IPS DF 6.9 (cell line): ENCODE measurements at regions not wholly inside any gene's neighbourhood (a gene's known extent, or its start where the extent isn't known, plus 50 kb on each side); places are given as distances from the start of the nearest gene placed in this dataset.
"Not testable (repeated sequence)": the region's sequence is repeated elsewhere in the genome, so short reads cannot be mapped to it uniquely, and the experiment has no call there.

Experiments
- DNase-seq: peaks from one replicate; pipeline ENCODE4 v3.0.0-alpha.2; 2013; ENCODE audit warnings: low read depth, low spot score
- H3K27ac ChIP-seq: one replicate; pipeline ENCODE4 v1.5.1; 2013; ENCODE audit warnings: low read length, control low read depth
- H3K27me3 ChIP-seq: 2 replicates; pipeline ENCODE4 v1.6.1; 2013; ENCODE audit warnings: mild to moderate bottlenecking, low read length; ENCODE audit not compliant: control insufficient read depth, insufficient read depth
- H3K36me3 ChIP-seq: 2 replicates; pipeline ENCODE4 v1.6.1; 2013; ENCODE audit warnings: low read length; ENCODE audit not compliant: control insufficient read depth, insufficient read depth
- H3K4me1 ChIP-seq: 2 replicates; pipeline ENCODE4 v1.6.1; 2013; ENCODE audit warnings: low read length; ENCODE audit not compliant: control insufficient read depth, insufficient read depth
- H3K4me3 ChIP-seq: 2 replicates; pipeline ENCODE4 v1.5.1; 2013; ENCODE audit warnings: mild to moderate bottlenecking, low read length
- H3K9me3 ChIP-seq: 2 replicates; pipeline ENCODE4 v1.6.1; 2013; ENCODE audit warnings: low read length, inconsistent platforms; ENCODE audit not compliant: control insufficient read depth, insufficient read depth
- WGBS: extraction: QIAGEN DNeasy Blood & Tissue Kit; methylation state at CpG from one replicate; pipeline ENCODE4 v1.1.7; 2013; ENCODE audit warnings: mixed read lengths, missing lambda C conversion rate; ENCODE audit not compliant: insufficient read length, insufficient coverage; 5-methylcytosine and 5-hydroxymethylcytosine counted together

DNA sequence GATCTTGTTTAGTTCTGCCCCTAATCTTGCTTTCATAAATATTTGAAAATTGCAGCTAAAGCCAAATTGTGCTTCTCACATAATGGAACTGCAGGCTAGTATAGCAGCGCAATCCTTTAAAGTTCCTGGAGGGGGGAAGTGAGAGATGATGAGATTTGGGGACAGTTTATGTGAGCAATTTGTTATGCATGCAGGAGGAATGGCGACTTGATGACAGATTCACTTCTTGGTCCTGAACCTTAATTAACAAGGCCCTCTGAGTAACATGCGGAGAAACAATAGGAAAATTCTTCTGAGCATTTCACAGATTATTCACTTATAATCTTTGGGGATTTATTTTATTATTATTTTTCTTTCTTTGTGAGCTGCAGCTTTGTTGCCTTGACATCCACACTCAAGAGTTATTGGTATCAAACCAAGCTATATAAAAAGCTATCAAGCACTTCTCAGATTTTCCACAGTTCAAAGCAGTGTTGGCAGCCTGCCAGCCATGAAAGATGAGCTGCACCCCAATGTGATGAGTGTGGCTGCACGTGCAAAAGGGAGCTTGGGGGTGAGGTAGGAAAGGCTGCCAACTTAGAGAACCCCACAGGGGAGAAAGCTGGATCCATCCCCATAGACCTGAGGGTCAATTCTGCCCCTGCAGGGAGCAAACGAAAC is 1662.2 kb upstream of the FLRT2 start:
- H3K4me1 ChIP-seq: no peaks in the 10 kb centered on the region
- H3K27me3 ChIP-seq: no peaks in the 10 kb centered on the region
- no peak overlapping the region for H3K4me3 ChIP-seq
- no peaks in the 10 kb centered on the region for H3K36me3 ChIP-seq
- H3K27ac ChIP-seq: no peak overlapping the region
- DNase-seq: no peak
- H3K9me3 ChIP-seq: no peaks in the 10 kb centered on the region
- no CpG with 5 or more reads among the region's 5 CpGs for WGBS

DNA sequence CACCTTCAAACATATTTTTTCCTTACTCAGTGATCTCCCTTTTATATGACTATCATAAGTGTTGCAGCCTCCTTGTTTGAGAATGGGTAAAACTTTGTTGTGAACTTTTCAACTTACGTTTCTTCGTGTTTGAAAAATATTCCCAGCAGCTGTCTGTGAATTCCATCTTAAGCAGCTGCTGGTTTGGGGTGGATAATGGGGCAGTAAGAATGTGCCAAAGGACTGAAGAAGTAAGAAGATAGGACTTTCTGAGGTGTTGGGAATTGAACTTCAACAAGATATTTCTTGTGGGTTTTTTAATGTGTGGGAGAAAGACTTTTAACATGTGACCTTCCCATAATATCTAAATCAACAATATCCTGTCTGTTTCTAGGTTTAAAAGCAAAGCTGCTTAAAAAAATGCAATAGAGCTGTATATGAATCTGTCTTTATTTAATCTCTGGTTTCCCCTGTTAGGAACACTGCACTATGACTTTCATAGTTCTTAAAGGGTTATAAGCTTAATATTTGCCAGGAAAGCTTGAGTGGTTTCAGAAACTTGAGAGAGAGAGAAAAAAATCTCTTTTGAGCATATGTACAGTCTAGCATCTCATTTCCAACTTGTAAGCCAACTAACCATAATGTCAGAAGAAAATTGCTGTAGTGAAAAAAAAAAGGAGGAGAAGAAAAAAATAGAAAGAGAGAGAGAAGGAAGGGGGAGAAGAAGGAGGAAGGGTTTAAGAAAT is 1659.2 kb upstream of the FLRT2 start:
- no peak for DNase-seq
- no peak overlapping the region for H3K4me3 ChIP-seq
- H3K36me3 ChIP-seq: no peaks in the 10 kb centered on the region
- no peaks in the 10 kb centered on the region for H3K27me3 ChIP-seq
- H3K9me3 ChIP-seq: no peaks in the 10 kb centered on the region
- WGBS: no CpG with 5 or more reads among the region's 2 CpGs
- H3K27ac ChIP-seq: no peak overlapping the region
- no peaks in the 10 kb centered on the region for H3K4me1 ChIP-seq

DNA sequence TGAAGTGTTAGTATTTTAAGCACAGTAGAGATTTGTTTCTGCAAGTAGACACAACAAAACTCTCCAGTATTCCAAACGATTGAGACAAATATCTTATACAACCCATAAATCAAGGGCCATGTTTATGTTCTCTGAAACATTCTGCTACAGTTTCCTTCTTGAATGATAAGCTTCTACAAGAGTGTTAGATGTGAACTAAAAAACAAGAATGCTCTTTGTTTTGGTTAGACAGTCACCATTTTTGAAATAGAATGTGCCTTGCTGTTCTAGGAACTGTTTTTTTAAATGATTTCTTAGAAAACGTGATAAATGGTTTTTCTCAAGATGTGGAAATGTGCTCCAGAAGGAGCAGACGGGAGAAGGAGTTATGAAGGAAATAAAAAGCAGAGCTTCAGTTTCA is 1656.3 kb upstream of the FLRT2 start:
- H3K4me1 ChIP-seq: no peaks in the 10 kb centered on the region
- WGBS: no CpG with 5 or more reads among the region's 3 CpGs
- no peaks in the 10 kb centered on the region for H3K27me3 ChIP-seq
- DNase-seq: no peak
- H3K4me3 ChIP-seq: no peak overlapping the region
- no peak overlapping the region for H3K27ac ChIP-seq
- H3K9me3 ChIP-seq: no peaks in the 10 kb centered on the region
- no peaks in the 10 kb centered on the region for H3K36me3 ChIP-seq

DNA sequence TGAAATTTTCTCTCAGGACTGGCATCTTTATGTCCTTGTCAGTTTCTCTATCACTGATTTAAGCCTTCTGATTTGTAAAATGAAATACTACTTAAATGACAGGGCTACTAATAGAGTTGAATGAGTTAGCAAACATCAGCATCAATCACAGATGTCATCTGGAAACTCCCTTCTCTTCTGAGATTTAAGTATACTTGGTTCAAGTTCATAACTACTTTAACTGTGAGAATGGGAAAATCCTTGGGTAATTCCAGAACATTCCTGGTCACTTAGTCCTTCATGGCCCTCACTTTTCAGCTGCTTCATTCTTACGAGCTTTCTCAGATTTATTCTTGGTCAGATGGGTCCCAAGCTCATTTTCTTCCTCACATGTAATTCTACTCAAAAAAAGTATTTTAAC is 1655.3 kb upstream of the FLRT2 start:
- H3K9me3 ChIP-seq: no peaks in the 10 kb centered on the region
- H3K27ac ChIP-seq: no peak overlapping the region
- no peaks in the 10 kb centered on the region for H3K27me3 ChIP-seq
- no peak for DNase-seq
- no CpG with 5 or more reads among the region's 1 CpG for WGBS
- no peaks in the 10 kb centered on the region for H3K4me1 ChIP-seq
- no peak overlapping the region for H3K4me3 ChIP-seq
- no peaks in the 10 kb centered on the region for H3K36me3 ChIP-seq

DNA sequence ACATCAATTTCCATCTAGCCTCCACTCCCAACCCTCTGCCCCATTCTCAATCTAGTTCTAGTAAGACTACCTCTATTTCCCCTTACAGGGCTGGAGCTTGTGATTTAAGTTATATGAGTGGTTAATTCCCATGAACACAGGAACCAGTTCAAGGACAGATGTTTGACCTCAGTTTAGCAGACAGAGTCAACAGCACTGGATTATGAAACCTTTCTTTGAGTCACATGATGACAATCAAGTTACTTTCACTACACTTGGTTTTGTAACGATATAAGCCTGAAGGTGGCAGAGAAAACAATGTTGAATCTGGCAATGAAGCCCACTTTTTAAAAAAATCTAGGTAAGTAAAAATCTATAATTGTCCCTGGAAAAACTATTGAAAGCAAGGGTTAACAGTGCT is 1646.2 kb upstream of the FLRT2 start:
- no CpG with 5 or more reads among the region's 1 CpG for WGBS
- Histone ChIP-seq H3K4me1 (no peaks in the 10 kb centered on the region), H3K9me3 (no peaks in the 10 kb centered on the region), H3K36me3 (no peaks in the 10 kb centered on the region), H3K27me3 (no peaks in the 10 kb centered on the region), H3K4me3 (no peak overlapping the region), H3K27ac (no peak overlapping the region)
- no peak for DNase-seq

DNA sequence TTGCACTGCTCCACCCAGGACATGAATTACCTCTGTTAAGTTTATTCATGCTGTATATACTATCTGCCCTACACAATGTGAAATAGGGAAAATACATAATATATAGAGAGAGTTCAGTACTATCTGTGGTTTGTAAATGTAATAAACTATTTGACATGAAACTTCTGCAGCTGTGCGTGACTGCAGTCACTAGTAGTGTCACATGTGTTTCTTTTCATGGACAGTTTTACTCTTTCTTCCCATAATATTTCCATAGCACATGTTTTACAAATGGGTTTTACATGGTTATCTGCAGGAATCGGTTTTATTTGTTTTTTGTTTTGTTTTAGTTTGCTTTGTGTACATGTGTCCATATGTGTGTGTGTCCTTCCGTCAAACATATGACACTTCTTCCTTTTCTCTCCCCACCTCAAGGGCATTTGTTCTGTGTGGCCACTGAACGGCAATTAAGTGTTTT is 1644.1 kb upstream of the FLRT2 start:
- Histone ChIP-seq H3K27me3 (no peaks in the 10 kb centered on the region), H3K4me3 (no peak overlapping the region), H3K4me1 (no peaks in the 10 kb centered on the region), H3K36me3 (no peaks in the 10 kb centered on the region), H3K27ac (no peak overlapping the region), H3K9me3 (no peaks in the 10 kb centered on the region)
- WGBS: no CpG with 5 or more reads among the region's 4 CpGs
- no peak for DNase-seq

DNA sequence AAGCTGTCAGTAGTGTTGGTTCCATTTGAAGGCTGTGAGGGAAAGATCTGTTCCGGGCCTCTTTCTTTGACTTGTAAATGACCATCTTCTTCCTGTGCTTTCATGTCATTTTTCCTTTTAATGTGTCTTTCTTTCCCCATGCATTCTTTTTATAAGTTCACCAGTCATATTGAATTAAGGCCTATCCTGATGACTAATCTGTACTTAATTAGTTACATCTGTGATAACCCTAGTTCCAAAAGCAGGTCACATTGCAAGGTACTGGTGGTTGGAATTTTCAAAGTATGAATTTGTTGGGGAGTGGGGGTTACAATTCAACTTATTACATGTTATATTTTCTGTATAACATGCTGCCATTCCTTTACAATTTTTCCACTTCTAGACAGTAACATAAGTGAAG is 1642.1 kb upstream of the FLRT2 start:
- no peaks in the 10 kb centered on the region for H3K4me1 ChIP-seq
- H3K4me3 ChIP-seq: no peak overlapping the region
- H3K27me3 ChIP-seq: no peaks in the 10 kb centered on the region
- no peaks in the 10 kb centered on the region for H3K9me3 ChIP-seq
- H3K36me3 ChIP-seq: no peaks in the 10 kb centered on the region
- H3K27ac ChIP-seq: no peak overlapping the region
- WGBS: no CpG with 5 or more reads among the region's 1 CpG
- DNase-seq: no peak

DNA sequence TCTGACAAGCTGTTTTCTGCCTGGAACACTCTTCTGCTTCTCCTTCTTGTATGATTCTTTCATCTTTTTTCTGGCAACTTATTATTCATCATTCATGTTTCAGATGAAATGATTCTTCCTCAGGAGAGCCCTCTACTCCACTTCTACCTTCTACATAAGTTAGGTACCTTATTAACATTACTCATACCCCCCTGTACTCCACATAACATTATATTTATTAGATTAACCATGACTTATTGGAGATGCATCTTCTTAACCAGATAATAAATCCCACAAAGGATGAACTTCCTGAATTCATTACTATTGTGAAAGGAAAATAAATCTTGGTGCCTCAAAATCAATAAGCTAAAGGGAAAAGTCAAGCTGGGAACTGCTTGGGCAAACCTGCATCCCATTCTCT is 1636.5 kb upstream of the FLRT2 start:
- no peaks in the 10 kb centered on the region for H3K9me3 ChIP-seq
- H3K27ac ChIP-seq: no peak overlapping the region
- no peak overlapping the region for H3K4me3 ChIP-seq
- H3K27me3 ChIP-seq: no peaks in the 10 kb centered on the region
- no peaks in the 10 kb centered on the region for H3K4me1 ChIP-seq
- no peak for DNase-seq
- H3K36me3 ChIP-seq: no peaks in the 10 kb centered on the region

DNA sequence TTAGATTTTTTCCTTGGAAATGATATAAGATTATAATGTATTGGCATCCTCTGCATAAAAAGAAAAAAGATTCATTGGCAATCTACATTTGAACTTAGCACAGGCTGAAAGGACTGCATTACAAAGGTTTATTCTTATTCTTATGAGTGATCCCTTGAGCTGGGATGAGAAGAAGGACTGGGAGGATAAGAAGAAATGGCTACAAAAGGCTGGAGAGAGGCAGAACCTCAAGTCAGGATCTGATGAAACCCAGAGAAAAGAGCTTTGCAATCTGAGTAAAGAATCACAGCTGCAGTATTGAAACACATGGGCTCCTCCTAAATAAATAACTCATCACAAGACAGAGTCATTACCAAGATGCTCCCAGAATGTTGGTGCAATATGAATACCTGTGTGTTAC is 1635.4 kb upstream of the FLRT2 start:
- DNase-seq: no peak
- Histone ChIP-seq H3K9me3 (no peaks in the 10 kb centered on the region), H3K27me3 (no peaks in the 10 kb centered on the region), H3K36me3 (no peaks in the 10 kb centered on the region), H3K4me1 (no peaks in the 10 kb centered on the region), H3K4me3 (no peak overlapping the region), H3K27ac (no peak overlapping the region)

DNA sequence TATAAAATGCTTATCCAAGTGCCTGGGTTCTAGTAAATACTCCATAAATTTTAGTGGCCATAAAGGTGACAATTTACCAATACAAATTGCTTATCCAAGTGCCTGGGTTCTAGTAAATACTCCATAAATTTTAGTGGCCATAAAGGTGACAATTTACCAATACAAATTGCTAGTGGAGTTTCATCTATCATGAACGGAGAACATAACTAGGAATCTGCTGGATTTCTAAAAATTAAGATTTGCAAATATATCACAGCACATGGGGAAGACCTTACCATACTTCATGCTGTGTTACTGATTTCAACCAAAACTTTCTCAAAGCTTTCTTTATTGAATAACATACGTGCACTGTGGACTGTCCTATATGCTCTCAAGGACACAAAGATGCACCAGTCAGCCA is 1631.4 kb upstream of the FLRT2 start:
- no CpG with 5 or more reads among the region's 2 CpGs for WGBS
- not testable (repeated sequence) for H3K27ac ChIP-seq, H3K27me3 ChIP-seq, H3K4me3 ChIP-seq, H3K36me3 ChIP-seq, H3K4me1 ChIP-seq, DNase-seq, H3K9me3 ChIP-seq

DNA sequence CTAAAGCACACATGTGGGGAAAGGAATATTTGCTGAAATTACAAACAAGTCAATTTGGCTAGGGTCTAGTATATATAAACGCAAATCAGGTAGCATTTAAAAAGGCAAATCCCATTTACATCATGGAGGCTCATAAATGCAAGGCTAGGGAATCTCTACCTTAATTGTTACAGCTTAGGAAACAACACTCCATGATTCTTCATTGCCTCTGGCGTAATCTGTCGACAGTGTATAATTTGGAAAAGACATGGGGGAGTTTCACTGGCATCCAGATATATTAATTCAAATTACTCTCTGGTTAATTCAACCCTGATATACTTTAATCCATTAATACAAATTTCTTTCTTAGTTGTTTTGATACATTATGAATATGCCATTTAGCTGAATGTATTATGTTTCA is 1630.2 kb upstream of the FLRT2 start:
- Histone ChIP-seq H3K36me3 (no peaks in the 10 kb centered on the region), H3K27ac (no peak overlapping the region), H3K27me3 (no peaks in the 10 kb centered on the region), H3K4me3 (no peak overlapping the region), H3K9me3 (no peaks in the 10 kb centered on the region), H3K4me1 (no peaks in the 10 kb centered on the region)
- no CpG with 5 or more reads among the region's 3 CpGs for WGBS
- no peak for DNase-seq
